Ishikawa (cell line): ENCODE measurements at regions not wholly inside any gene's neighbourhood (a gene's known extent, or its start where the extent isn't known, plus 50 kb on each side); places are given as distances from the start of the nearest gene placed in this dataset.

Experiments
- CEBPB ChIP-seq: IDR thresholded peaks from 2 replicates; pipeline ENCODE4 v1.6.1; 2012
- CREB1 ChIP-seq: IDR thresholded peaks from 2 replicates; pipeline ENCODE4 v1.6.1; 2012; ENCODE audit warnings: low read depth
- EGR1 ChIP-seq: IDR thresholded peaks from 2 replicates; pipeline ENCODE4 v1.6.1; 2012
- EP300 ChIP-seq: IDR thresholded peaks from 2 replicates; pipeline ENCODE4 v1.6.1; 2012; ENCODE audit warnings: borderline replicate concordance
- FOXM1 ChIP-seq: IDR thresholded peaks from 2 replicates; pipeline ENCODE4 v1.6.1; 2012; ENCODE audit warnings: low read depth, borderline replicate concordance
- NFIC ChIP-seq: IDR thresholded peaks from 2 replicates; pipeline ENCODE4 v1.6.1; 2012
- RAD21 ChIP-seq: IDR thresholded peaks from 2 replicates; pipeline ENCODE4 v1.6.1; 2012; ENCODE audit warnings: low read depth
- TAF1 ChIP-seq: IDR thresholded peaks from 2 replicates; pipeline ENCODE4 v1.6.1; 2012; ENCODE audit warnings: low read depth, mild to moderate bottlenecking
- TCF12 ChIP-seq: IDR thresholded peaks from 2 replicates; pipeline ENCODE4 v1.6.1; 2012; ENCODE audit warnings: low read depth
- TEAD4 ChIP-seq: IDR thresholded peaks from 2 replicates; pipeline ENCODE4 v1.6.1; 2012
- USF1 ChIP-seq: IDR thresholded peaks from 2 replicates; pipeline ENCODE4 v1.6.1; 2012
- YY1 ChIP-seq: IDR thresholded peaks from 2 replicates; pipeline ENCODE4 v1.6.1; 2012; ENCODE audit warnings: low read depth
- ZBTB7A ChIP-seq: IDR thresholded peaks from 2 replicates; pipeline ENCODE4 v1.6.1; 2012; ENCODE audit warnings: low read depth
- TF ChIP-seq, protein P1 (sequence below): IDR thresholded peaks from 2 replicates; pipeline ENCODE4 v1.6.1; 2012; ENCODE audit warnings: low read depth, mild to moderate bottlenecking
- TF ChIP-seq, protein P2 (sequence below): IDR thresholded peaks from 2 replicates; pipeline ENCODE4 v1.6.1; 2012

- TF ChIP-seq FOXM1 (no peak), EGR1 (no peak), CEBPB (no peak), EP300 (no peak), TAF1 (no peak), TEAD4 (no peak), TCF12 (no peak), YY1 (no peak), RAD21 (no peak), NFIC (no peak), CREB1 (no peak), USF1 (no peak), ZBTB7A (no peak)
- TF ChIP-seq, protein P1, sequence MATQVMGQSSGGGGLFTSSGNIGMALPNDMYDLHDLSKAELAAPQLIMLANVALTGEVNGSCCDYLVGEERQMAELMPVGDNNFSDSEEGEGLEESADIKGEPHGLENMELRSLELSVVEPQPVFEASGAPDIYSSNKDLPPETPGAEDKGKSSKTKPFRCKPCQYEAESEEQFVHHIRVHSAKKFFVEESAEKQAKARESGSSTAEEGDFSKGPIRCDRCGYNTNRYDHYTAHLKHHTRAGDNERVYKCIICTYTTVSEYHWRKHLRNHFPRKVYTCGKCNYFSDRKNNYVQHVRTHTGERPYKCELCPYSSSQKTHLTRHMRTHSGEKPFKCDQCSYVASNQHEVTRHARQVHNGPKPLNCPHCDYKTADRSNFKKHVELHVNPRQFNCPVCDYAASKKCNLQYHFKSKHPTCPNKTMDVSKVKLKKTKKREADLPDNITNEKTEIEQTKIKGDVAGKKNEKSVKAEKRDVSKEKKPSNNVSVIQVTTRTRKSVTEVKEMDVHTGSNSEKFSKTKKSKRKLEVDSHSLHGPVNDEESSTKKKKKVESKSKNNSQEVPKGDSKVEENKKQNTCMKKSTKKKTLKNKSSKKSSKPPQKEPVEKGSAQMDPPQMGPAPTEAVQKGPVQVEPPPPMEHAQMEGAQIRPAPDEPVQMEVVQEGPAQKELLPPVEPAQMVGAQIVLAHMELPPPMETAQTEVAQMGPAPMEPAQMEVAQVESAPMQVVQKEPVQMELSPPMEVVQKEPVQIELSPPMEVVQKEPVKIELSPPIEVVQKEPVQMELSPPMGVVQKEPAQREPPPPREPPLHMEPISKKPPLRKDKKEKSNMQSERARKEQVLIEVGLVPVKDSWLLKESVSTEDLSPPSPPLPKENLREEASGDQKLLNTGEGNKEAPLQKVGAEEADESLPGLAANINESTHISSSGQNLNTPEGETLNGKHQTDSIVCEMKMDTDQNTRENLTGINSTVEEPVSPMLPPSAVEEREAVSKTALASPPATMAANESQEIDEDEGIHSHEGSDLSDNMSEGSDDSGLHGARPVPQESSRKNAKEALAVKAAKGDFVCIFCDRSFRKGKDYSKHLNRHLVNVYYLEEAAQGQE = no peak
- TF ChIP-seq, protein P2, sequence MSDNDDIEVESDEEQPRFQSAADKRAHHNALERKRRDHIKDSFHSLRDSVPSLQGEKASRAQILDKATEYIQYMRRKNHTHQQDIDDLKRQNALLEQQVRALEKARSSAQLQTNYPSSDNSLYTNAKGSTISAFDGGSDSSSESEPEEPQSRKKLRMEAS = no peak
Observed at GRCh38 chr7:142372727-142373126, 114.9 kb upstream of the PRSS58 start.

DNA sequence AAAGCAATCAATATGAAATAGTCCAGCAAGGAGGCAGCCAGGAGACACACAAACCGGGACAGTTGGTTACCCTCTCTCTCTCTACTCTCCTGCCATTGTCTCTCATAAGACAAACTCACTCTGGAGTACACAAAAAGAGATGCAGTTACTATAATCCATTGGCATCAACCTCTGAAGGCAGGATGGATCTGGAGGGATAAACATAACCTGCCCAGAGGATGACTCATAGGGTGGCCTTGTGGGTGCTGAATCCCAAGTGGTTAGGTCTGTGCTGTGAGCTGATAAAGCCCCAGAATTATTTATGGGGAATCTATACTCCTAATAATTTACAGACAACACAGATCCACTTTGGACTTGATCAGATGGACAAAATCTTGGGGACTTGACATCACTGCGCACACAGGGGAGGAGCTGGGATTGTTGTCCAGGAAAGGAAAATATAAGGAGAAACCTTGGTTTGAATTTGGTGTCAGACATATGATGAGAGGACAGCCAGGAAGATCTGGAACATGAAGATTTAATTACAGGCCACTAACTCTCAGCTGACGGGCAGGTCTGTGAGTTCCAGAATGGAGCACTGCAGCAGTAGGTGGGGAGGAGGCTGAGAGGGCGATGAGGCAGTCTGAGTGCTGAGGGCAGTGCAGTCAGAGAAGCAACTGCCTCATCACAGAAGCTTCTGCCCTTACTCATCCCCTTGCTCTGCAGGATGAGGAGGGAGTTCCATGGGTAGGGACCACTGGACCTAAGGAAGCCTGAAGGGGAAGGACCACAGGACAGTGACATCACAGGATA is 113.9 kb upstream of the PRSS58 start:
- no peak for TF ChIP-seq EP300

GRCh38 chr7:142365410-142365842 is 107.6 kb upstream of the PRSS58 start:
- TF ChIP-seq, protein P1 = no peak
- TF ChIP-seq CEBPB (no peak), CREB1 (no peak)

DNA sequence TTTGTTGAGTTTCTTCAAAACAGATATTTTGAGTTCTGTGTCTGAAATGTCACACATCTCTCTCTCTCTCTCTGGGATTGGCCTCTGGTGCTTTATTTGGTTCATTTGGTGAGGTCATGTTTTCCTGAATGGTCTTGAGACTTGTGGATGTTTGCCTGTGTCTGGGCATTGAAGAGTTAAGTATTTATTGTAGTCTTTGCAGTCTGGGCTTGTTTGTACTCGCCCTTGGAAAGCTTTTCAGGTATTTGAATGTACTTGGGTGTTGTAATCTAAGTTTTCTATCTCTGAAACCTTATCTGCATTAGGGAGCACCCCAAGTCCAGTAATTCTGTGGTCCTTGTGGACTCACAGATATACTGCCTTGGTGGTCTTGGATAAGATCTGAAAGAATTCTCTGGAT is 106.7 kb upstream of the PRSS58 start:
- no peak for TF ChIP-seq TAF1
- no peak for TF ChIP-seq EGR1
- TF ChIP-seq, protein P2 = no peak
- no peak for TF ChIP-seq TCF12
- no peak for TF ChIP-seq USF1
- TF ChIP-seq YY1 = no peak
- no peak for TF ChIP-seq ZBTB7A
- TF ChIP-seq, protein P1 = no peak
- TF ChIP-seq EP300 = no peak
- TF ChIP-seq RAD21 = no peak
- TF ChIP-seq CEBPB = no peak
- no peak for TF ChIP-seq NFIC
- TF ChIP-seq FOXM1 = no peak
- TF ChIP-seq CREB1 = no peak
- TF ChIP-seq TEAD4 = no peak

DNA sequence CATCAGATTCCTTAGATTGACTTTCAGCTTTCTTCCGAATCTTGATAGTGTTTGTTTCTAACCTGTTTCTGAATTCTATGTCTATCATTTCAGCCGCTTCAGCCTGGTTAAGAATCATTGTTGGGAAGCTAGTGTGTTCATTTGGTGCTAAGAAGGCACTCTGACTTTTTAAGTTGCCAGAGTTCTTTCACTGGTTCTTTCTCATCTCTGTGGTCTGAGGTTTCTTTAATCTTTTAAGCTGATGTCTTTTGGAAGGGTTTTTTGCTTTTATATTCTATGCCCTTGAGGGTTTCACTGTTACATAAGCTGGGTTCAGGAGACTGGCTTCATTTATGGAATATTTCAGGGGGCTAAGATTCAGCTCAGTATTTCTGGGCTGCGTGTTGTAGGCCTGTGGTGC is 104.5 kb upstream of the PRSS58 start:
- TF ChIP-seq ZBTB7A (no peak), FOXM1 (no peak), EGR1 (no peak), TCF12 (no peak)
